GM12878 (cell line): ENCODE measurements at regions not wholly inside any gene's neighbourhood (a gene's known extent, or its start where the extent isn't known, plus 50 kb on each side); places are given as distances from the start of the nearest gene placed in this dataset.

Experiments used
- EZH2 ChIP-seq: IDR thresholded peaks from 2 replicates; pipeline ENCODE4 v1.6.1; 2012; ENCODE audit warnings: low read depth, mild to moderate bottlenecking, control low read depth, inconsistent platforms, low read length, borderline replicate concordance; ENCODE audit not compliant: control insufficient read depth
- SP1 ChIP-seq: IDR thresholded peaks from one replicate; pipeline ENCODE4 v1.6.1; 2011; ENCODE audit warnings: low read depth, low read length
- TF ChIP-seq, protein P1 (sequence below): fragments of 450-650 bp; IDR thresholded peaks from 2 replicates; pipeline ENCODE4 v1.6.1; 2016; ENCODE audit warnings: mild to moderate bottlenecking

DNA sequence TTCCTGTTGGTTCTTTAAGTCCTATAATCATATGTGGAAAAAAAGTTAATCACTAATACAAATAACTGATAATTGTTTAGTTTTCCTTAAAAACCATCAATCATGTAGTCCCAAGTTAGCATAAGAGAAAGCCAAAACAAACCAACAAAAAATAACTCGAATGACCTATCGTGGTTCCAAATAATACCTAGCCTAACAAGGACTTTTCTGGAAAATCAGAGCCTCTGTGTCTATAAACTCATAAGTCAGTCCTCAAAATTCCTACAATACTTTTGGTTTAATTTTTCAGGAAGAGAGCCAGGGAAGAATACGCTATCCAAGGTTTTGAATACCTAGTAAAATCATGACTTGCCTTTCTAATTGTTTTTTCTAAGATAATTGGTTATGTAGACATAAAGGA, 975.3 kb upstream of the SOX9 start:
- TF ChIP-seq SP1 (no peak), EZH2 (no peak)
- TF ChIP-seq, protein P1, sequence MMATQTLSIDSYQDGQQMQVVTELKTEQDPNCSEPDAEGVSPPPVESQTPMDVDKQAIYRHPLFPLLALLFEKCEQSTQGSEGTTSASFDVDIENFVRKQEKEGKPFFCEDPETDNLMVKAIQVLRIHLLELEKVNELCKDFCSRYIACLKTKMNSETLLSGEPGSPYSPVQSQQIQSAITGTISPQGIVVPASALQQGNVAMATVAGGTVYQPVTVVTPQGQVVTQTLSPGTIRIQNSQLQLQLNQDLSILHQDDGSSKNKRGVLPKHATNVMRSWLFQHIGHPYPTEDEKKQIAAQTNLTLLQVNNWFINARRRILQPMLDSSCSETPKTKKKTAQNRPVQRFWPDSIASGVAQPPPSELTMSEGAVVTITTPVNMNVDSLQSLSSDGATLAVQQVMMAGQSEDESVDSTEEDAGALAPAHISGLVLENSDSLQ, result no peak
